Right atrium auricular region (tissue), 2 donors: ENCODE measurements at regions not wholly inside any gene's neighbourhood (a gene's known extent, or its start where the extent isn't known, plus 50 kb on each side); places are given as distances from the start of the nearest gene placed in this dataset.

Experiments used
- DNase-seq: peaks from one replicate; pipeline ENCODE4 v3.0.0-alpha.2; 2019; ENCODE audit warnings: low spot score
- H3K27ac ChIP-seq, 2 donors: fragments of 200-600 bp; sonication (generic); 1 replicate in 1 of 2; 2 replicates in 1 of 2; pipeline ENCODE4 v1.5.1; 2016 to 2019
- H3K27me3 ChIP-seq, 2 donors: fragments of 200-600 bp; sonication (generic); one replicate each; pipeline versions ENCODE4 v1.5.1 to v1.6.0; 2017 to 2019
- H3K36me3 ChIP-seq: fragments of 200-600 bp; sonication (generic); one replicate; pipeline ENCODE4 v1.5.1; 2016
- H3K4me1 ChIP-seq, 2 donors: fragments of 200-600 bp; sonication (generic); one replicate each; pipeline versions ENCODE4 v1.5.1 to v1.6.0; 2017 to 2019
- H3K4me3 ChIP-seq, 2 donors: fragments of 200-600 bp; sonication (generic); 1 replicate in 1 of 2; 2 replicates in 1 of 2; pipeline ENCODE4 v1.5.1; 2017 to 2019; ENCODE audit warnings: mild to moderate bottlenecking in 1 of 2, moderate library complexity in 1 of 2
- H3K9me3 ChIP-seq, 2 donors: fragments of 200-600 bp; sonication (generic); one replicate each; pipeline ENCODE4 v1.5.1; 2019
- CTCF ChIP-seq, 2 donors: fragments of 200-600 bp; sonication (generic); IDR thresholded peaks; one replicate each; pipeline ENCODE4 v1.5.1; 2019; ENCODE audit warnings: antibody characterized with exemption in 2 of 2

DNA sequence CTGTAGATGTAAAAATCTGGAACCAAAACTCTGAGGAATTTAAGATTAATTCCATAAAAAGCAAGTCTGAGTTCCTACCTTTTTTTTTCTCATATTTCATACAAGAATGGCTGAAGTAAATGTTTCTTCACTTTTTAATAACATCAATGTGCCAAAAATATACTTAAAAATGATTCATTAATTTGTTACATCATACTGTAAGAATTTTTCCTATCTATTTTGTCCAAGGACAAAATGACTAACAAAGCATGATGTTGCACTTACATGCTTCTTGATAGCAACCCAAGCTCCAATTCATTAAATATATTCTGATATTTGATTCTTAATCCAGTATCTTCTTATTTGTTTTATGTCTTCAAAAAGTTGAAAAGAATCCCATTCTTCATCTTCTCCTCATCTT is 988.3 kb downstream of the TLE1 start:
- no peaks in the 10 kb centered on the region for H3K36me3 ChIP-seq
- H3K27me3 ChIP-seq: no peaks in the 10 kb centered on the region
- H3K27ac ChIP-seq: no peak overlapping the region
- no peak for TF ChIP-seq CTCF (IDR thresholded peaks at IDR 0.05)
- DNase-seq: no peak
- H3K9me3 ChIP-seq: no peaks in the 10 kb centered on the region
- no peak overlapping the region for H3K4me3 ChIP-seq
- H3K4me1 ChIP-seq: no peaks in the 10 kb centered on the region

DNA sequence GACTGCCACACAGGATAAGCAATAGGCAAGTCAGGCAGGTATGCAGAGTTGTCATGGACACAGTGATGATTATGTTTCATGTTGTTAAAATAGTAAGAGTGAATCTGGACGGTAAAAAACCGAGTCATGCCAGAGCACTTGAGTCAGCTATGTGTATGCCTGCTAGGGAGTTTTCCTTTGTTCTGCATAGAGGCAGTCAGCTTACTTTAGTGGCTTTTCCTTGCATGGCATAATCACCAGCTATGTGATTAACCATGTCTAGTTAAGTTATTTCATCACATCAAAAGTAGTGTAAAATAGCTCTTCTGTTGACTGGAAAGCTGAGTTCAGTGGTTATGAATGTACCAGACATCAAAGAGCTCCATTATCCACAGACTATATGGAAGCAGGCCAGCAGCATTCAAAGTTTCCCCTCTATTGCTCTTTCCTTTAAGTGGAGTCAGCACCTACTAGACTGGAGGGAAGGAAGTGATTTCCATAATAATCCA is 989.8 kb downstream of the TLE1 start:
- Histone ChIP-seq H3K4me3 (no peak overlapping the region), H3K27ac (no peak overlapping the region), H3K9me3 (no peaks in the 10 kb centered on the region), H3K27me3 (no peaks in the 10 kb centered on the region), H3K4me1 (no peaks in the 10 kb centered on the region), H3K36me3 (no peaks in the 10 kb centered on the region)
- no peak for TF ChIP-seq CTCF (IDR thresholded peaks at IDR 0.05)
- no peak for DNase-seq

- DNase-seq: no peak
- no peak for TF ChIP-seq CTCF (IDR thresholded peaks at IDR 0.05)
- Histone ChIP-seq H3K9me3 (no peaks in the 10 kb centered on the region), H3K27ac (no peak overlapping the region), H3K27me3 (no peaks in the 10 kb centered on the region), H3K36me3 (no peaks in the 10 kb centered on the region), H3K4me1 (no peaks in the 10 kb centered on the region), H3K4me3 (no peak overlapping the region)
Measured at GRCh38 chr9:80698725-80699410, 990.5 kb downstream of the TLE1 start.

- Histone ChIP-seq H3K4me1 (no peaks in the 10 kb centered on the region), H3K27me3 (no peaks in the 10 kb centered on the region), H3K4me3 (no peak overlapping the region), H3K36me3 (no peaks in the 10 kb centered on the region), H3K9me3 (no peaks in the 10 kb centered on the region), H3K27ac (no peak overlapping the region)
- TF ChIP-seq CTCF (IDR thresholded peaks at IDR 0.05): no peak
- DNase-seq: no peak
Measured at GRCh38 chr9:80692751-80693150, 996.6 kb downstream of the TLE1 start.

- DNase-seq: no peak
- Histone ChIP-seq H3K36me3 (no peaks in the 10 kb centered on the region), H3K4me1 (no peaks in the 10 kb centered on the region), H3K27me3 (no peaks in the 10 kb centered on the region), H3K27ac (no peak overlapping the region), H3K4me3 (no peak overlapping the region), H3K9me3 (no peaks in the 10 kb centered on the region)
- no peak for TF ChIP-seq CTCF (IDR thresholded peaks at IDR 0.05)
Measured at GRCh38 chr9:80691229-80691628, 998.1 kb downstream of the TLE1 start.
